HG03280 (cell line): ENCODE measurements at regions not wholly inside any gene's neighbourhood (a gene's known extent, or its start where the extent isn't known, plus 50 kb on each side); places are given as distances from the start of the nearest gene placed in this dataset.
"Not testable (repeated sequence)": the region's sequence is repeated elsewhere in the genome, so short reads cannot be mapped to it uniquely, and the experiment has no call there.

Source experiments
- ATAC-seq: cut with Tn5 transposase; IDR thresholded peaks from one replicate; pipeline ENCODE4 v1.9.1; 2021; ENCODE audit warnings: mild to moderate bottlenecking, moderate library complexity; ENCODE audit not compliant: unreplicated experiment

DNA sequence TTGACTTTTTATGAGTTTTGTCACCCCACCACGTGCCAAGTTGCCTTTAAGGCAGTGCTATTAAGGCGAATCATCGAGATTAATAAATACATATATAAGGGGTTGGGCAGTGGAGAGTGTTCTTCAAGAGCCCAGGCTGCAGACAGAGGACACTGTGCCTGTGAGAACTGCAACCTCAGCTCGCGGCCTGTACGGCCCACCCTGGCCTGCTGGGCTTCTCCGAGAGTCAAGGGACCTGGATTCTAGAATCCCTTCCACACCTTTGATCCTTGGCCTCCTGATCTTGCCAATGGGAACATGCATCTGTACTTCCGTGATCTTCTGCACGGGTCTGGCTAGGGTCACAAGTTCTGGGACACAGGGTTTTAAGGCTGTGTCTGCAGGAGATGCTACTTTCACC lies 54.5 kb downstream of the IRX5 start:
- no peak for ATAC-seq

DNA sequence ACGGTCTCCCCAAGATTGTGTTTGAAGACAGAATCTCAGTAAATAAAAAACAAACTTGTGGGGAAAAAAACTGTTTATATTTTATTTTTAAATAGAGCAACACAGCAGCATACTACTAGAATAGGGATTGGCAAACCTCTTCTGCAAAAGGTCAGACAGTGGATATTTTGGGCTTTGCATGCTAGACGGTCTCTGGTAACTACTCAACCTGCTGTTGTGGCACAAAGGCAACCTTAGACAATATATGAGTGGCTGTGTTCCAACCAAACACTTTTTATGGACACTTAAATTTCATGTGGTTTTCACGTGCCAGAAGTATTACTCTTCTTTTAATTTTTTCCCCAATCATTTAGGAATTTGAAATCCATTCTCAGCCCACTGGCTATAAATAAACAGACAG lies 55.0 kb downstream of the IRX5 start:
- ATAC-seq, result no peak

DNA sequence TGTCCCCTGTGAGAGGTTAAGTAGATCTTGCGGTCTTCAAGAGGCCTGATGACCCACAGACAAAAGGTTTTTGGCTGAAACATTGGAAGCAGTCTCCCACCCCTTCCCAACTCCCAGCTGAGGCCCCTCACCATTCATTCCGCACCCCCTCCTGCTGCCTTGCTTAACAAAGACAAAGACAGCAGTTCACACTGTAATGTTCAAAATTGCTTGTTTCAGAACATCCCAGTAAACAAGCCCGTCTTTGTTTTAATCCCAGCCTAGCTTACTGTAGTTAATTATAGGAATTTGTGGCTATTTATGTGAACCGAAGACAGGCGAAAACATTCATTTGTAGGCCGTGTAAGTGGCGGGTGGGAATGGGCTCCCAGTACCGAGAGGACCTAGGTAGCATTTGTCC lies 55.7 kb downstream of the IRX5 start:
- no peak for ATAC-seq

DNA sequence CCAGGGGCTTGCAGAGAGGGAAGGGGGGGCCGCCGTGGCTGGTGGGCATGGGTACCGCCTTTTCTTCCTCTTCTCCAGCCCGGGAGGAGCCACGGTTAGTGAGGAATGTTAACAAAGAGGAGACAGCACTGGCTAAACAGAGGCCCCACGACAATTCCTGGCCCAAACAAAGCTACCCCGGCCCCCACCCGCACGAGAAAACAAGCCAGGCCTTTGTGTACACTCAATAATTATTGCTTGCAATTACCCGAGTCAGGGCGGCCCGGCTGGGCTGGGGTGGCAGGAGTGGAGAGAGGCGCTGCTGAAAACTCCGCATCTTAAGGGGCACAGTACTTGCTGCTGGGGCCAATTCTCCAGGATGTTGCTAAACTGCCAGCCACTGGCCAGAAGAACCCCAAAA lies 56.4 kb downstream of the IRX5 start:
- ATAC-seq, result no peak

DNA sequence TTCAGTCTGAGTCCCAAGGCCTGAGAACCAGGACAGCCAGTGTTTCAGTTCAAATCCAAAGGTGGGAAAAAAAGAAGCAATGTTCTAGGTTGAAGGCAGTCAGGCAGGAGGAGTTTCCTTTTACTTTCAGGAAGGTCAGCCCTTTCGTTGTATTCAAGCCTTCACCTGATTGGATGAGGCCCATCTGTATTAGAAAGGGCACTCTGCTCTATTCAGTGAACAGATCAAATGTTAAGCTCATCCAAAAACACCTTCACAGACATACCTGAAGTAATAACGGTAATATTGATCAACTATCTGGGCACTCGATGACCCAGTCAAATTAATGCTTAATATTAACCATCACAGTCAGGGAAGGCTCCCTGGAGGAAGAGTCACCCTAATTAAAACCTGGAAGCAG lies 60.9 kb downstream of the IRX5 start:
- no peak for ATAC-seq

DNA sequence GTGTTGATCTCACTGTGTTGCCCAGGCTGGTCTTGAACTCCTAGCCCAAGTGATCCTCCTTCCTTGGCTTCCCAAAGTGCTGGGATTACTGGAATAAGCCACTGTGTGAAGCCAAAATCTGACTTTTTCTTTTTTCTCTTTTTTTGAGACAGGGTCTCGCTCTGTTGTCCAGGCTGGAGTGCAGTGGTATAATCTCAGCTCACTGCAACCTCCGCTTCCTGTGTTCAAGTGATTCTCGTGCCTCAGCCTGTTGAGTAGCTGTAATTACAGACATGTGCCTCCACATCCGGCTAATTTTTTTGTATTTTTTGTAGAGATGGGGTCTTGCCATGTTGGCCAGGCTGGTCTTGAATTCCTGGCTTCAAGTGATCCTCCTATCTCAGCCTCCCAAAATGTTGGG lies 61.3 kb downstream of the IRX5 start:
- not testable (repeated sequence) for ATAC-seq

DNA sequence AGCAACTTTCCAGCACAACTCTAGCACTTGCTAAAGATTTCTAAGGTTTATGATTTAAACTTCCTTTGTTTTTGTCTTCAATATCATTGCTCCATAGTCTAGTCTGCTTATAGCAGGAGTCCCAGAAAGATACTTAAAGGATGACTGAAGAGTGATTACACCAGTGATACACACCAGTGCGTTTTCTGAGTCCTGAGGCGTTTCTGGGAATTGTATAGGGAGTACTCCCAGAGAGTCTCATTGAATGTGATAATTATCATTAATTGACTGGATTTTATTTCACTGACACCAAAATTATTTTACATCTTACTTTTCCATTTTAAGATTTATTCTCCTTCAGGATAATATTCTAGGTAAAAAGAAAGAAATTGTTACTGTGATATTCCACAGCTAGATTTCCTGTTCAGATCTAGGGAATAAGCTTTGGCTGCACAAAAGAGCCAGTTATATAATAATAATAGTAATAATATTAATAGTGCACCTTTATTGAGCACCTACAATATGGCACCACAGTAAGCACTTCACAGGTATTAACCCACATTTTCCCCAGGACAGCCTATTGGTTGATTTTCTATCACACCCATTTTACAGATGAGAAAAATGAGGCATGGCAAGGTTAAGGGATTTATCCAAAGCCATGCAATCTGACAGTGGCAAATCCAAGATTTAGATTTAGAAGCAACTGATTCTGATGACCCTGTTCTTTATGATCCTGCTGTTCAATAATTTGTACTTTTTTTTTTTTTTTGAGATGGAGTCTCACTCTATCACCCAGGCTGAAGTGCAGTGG lies 62.6 kb downstream of the IRX5 start:
- ATAC-seq, result no peak

DNA sequence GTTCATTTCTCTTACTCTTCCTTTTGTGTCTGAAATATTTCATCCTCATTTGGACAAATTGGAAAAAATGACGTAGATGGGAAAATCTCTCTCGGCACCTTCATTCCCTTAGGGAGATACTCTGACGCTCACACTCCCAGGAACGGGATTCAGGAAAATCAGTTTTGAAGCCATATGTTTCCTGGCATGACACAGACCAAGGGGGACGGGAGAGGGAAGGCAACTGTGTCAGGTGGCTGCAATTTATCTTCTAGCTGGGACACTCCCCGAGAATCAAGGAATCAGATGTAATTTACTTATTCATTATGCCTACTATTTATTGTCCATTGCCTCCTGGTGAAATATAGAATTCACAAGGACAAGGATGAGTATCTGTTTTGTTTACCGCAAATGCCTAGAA lies 65.5 kb downstream of the IRX5 start:
- ATAC-seq, result no peak

DNA sequence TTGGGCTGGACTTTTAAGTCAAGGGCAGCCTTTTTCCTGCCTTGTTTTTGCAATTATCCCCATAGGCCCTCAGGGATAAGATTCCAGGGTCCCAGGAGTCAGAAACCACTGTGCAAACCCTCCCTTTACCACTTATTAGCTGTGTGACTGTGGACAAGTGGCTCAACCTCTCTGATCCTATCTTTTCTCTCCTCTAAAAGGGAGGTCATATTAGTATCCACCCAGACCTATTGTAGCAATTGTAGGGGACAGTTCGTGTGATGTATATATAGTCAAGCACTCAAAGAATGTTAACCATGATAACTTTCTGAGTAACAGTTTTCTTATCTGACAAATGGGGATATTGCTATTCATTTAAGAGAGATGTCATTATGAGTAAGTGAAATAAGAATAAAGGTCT lies 68.2 kb downstream of the IRX5 start:
- ATAC-seq, result no peak

DNA sequence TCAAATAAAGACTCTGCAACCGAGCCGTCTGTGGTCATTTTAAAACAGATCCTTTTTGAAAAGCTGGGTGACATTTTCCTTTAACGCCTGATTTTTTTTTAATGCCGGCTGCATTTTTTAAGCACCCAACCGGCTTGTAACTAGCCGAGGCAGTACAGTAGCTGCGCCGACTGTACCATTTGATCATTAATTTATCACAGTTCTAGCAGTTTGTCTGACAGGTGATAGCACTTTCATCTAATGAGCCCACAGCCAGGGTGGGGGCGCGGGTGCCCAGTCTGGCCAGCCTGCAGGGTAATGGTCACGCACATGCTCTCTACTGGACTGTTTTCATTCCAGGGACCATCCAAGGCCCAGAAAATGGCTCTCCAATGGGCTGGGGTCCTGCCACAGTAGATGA lies 68.8 kb downstream of the IRX5 start:
- ATAC-seq, result no peak

DNA sequence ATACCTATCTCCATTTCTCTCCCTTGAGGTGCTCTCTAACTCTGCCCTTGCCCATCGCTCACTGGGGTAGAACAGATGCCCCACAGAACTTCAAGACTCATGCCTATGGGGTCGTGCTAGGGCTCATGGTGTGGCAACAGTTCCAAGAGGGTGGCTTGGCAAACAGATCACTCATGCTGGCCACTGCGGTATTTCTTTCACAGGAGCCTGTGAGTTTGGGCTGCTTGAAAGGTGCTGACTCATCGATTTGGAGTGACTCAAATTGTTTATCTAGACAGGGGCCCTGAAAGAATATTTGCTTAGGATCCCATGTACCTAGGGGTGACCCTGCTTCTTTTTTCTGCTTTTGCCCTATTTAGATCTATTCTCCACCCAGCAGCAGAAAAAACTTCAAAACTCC lies 69.9 kb downstream of the IRX5 start:
- no peak for ATAC-seq

DNA sequence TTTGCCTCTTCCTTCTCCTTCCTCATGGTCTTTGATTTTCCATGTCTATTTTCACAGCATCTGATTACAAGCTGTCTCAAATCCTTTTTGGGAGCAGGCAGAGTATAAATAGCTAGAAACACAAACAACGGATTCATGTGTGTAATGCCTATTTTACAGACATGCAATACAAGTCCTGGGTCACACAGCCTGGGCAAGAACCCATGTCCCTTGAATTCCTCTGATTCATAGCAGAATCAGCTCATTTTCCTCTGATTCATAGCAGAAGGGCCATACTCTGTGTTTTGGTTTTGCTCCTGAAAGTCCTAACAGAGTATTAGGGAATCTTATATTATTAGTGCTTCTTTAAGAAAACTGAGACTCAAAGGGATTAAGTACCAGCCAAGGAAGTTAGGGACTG lies 71.3 kb downstream of the IRX5 start:
- no peak for ATAC-seq

DNA sequence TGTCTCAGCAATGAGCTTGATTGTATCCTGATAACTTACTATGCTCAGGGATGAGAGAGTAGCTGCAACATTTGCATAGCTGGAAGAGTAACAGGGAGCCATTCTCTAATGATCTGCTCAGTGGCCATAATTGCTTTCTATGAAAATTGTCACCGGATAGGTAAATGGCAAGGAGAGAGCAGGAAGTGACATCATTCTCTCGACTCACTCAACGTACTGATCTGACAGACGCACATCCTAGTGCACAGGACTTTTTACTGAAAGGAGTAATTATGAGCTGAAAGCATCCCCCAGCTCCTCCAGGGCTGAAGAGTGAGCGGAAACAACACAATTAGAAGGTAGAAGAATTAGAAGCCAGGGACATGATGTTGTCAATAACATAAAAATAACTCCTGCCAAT lies 71.8 kb downstream of the IRX5 start:
- ATAC-seq, result no peak

DNA sequence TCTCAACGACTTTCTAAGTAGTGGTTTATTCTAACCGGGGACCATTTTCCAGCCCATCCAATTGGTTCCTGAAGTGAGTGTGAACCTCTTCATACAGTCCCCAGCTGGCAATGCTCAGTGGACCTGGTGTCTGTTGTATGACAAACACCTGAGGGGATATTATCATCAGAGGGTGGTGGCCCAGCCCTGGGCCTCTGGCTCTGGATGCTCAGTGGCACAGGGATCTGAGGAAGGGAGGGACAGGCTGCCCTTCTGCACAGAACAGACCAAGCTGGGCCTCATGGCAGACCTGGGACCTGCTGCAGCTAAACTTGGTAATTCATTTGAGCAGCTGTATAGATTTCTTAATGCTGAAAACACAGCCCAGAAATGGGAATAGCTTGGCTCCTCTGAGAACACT lies 72.6 kb downstream of the IRX5 start:
- ATAC-seq, result no peak

DNA sequence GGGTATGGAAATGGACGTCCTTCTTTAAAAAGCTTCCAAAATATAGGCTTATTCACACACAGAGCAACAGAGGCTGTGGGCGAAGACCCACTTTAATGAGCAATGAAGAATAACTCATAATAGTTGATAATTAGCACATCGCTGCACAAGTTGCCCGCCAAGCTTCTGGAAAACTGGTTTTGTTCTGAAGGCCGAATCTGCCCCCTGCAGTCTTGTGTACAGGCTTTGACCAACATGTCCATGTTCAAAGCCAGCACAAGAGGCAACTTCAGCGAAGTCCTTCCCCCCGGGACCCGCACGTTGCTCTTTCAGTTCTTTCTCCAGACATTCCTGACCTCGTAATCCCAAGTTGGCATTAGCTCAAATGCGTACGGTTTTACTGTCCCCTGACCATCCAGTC lies 73.3 kb downstream of the IRX5 start:
- ATAC-seq, result no peak

DNA sequence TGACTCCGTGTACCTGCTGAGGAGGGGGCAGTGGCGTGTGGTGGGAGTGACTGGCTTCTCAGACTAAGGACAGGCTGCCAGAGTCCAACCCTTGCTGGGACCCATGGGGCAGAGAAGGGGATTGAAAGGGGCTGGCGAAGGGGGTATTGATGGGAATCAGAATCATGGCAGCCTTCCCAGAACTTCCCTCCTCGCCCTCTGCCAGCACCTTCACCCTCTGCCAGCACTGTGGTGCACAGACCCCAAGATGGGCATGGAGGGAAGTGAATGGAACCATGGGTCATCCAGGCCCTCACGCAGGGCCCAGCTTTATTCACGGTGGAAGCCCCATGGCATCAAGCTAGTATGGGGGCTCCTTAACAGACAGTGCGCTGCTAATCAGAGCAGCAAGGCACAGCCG lies 76.8 kb downstream of the IRX5 start:
- no peak for ATAC-seq

DNA sequence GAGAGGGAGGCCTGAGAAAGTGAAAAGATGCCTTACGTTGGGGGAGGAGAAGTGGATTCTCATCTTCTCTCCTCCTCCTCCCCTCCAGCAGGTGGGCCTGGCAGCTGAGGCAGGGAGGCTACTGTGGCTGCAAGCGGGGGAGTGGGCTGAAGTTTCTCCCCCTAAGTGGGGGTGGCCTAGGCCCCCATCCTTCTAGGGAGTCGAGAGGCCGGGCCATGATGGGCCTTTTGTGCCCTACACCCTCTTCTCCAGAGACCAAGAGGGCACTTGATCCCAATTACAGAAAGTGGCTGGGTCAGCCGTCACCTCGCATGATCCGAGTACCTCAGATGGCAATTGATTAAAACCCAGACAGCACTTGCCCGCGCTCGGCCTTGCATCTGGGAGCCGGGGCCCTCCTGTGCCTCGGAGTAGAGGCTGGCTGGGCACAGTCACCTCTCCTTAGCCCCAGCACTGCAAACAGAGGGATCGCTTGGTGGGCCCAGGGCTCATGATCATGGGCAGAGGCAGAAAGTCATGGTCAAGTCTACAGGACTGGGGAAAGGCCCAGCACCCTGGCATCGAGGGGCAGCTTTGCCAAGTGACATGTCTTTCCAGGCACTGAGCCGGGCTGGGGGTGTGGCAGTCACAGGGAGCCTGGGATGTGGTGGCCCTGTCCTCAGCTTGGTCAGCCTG lies 78.3 kb downstream of the IRX5 start:
- no peak for ATAC-seq

DNA sequence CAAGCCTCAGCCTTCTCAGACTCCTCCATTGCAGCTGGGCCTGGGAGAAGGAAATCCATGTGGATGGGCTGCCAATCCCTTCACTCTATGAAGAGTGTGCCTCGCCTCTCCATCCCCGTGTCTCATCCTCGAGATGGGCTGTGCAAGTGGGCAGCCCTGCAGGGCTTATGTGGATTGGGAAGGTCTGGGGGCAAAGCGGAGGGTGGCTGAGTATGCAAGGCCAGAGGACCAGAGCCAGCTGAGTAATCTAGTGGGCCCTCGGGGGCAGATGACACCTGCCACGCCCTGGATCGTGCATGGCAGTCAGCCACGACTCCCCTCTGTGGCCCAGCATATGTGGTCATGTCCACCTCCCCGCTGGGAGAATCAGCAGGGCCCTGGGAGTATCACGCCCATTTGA lies 78.9 kb downstream of the IRX5 start:
- no peak for ATAC-seq

DNA sequence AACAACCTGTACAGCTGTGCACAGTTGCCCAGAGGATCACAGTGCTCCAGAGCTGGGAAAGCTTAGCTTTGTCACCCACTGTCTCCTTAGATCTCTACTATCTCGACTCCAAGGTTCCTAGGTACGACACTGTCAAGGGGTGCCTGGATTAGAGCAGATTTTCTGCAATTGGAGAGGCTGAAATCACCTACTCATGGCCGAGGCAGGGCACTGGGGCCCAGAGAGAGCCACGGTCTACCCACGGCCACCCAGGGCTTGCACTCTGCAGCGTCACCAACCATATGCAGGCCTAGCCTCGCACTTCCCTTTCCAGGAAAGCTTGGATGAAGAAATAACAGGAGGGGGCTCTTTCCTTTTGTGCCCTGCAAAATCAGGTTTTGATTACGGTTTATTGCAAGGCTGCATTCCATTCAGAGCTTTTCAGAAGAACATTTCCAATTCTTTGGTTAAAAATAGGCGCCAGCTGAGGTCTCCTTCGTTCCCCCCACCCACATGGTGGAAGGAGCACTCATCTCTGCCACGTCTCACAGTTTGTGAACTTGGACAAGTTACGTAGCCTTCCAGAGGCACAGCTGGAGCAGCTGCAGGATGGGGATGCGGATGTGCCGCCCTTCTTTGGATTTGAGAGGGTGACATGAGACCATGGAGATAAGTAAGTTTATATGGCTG lies 80.0 kb downstream of the IRX5 start:
- no peak for ATAC-seq

DNA sequence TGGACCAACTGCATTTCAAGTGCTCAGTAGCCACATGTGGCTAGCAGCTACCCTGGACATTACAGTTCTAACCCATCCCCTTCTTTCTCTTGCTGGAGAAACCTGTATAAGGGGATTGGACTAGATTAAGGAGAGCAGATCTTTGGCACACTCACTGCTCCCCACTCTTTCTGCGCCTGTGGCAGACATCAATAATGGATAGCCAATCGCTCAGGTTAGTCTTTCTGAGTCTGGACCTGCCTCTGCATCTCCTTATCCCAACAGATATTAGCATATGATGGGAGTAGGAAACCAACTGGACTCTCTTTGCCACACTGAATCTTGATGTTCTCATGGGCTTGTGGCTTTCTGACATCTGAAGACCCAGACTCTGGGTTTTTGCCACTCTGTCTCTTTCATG lies 81.7 kb downstream of the IRX5 start:
- ATAC-seq, result no peak

DNA sequence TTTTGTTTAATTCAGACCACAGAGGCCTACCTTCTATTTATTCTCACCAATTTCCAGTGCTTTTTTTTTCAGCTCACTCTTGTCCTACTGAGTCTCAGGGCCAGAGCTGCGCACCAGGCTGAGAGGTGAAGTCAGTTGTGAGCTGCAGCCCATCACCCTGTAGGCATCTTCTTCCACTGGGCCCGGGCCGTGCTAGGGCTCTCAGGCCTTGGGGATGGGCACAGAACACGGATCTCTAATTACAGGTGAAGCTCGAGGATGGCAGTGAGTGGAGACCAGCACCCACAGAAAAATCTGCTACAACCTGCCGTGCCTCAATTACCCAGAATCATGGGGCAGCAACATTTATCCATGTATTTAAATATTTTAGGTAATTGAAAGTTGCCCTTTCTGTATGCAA lies 82.1 kb downstream of the IRX5 start:
- ATAC-seq, result no peak

DNA sequence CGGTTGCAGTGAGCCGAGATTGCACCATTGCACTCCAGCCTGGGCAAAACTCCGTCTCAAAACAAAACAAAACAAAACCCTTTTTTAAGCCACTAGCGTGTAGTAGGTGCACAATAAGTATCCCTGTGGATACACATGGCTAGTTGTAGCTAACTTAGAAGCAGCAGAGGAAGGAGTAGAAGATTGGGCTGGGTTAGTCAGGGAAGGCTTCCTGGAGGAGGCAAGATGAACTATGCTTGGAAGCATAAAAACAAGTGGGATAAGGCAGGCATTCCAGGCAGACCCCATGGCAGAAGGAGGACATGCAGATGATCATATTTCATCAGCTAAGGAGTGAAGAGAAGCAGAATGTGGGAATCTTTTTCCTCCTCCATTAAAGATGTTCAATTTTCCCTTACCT lies 83.4 kb downstream of the IRX5 start:
- no peak for ATAC-seq
